Stomach (tissue), 4 donors: ENCODE measurements at regions not wholly inside any gene's neighbourhood (a gene's known extent, or its start where the extent isn't known, plus 50 kb on each side); places are given as distances from the start of the nearest gene placed in this dataset.

Source experiments
- POLR2A ChIP-seq, 4 donors: fragments of 450-650 bp; IDR thresholded peaks; one replicate each; pipeline ENCODE4 v1.6.1; 2016; ENCODE audit warnings: antibody characterized with exemption in 4 of 4, control low read depth in 2 of 4, mild to moderate bottlenecking in 1 of 4, moderate library complexity in 1 of 4
- TF ChIP-seq, protein P1 (sequence below), 7 experiments: fragments of 450-650 bp in 4 of 7; fragments of 200-600 bp in 3 of 7; sonication (generic) in 3 of 7; IDR thresholded peaks; one replicate each; pipeline ENCODE4 v1.5.1; 2016 to 2019; ENCODE audit warnings: antibody characterized with exemption in 7 of 7, control low read depth in 2 of 7, mild to moderate bottlenecking in 1 of 7

GRCh38 chr17:69725146-69725545 lies 310.6 kb downstream of the MAP2K6 start:
- TF ChIP-seq, protein P1, sequence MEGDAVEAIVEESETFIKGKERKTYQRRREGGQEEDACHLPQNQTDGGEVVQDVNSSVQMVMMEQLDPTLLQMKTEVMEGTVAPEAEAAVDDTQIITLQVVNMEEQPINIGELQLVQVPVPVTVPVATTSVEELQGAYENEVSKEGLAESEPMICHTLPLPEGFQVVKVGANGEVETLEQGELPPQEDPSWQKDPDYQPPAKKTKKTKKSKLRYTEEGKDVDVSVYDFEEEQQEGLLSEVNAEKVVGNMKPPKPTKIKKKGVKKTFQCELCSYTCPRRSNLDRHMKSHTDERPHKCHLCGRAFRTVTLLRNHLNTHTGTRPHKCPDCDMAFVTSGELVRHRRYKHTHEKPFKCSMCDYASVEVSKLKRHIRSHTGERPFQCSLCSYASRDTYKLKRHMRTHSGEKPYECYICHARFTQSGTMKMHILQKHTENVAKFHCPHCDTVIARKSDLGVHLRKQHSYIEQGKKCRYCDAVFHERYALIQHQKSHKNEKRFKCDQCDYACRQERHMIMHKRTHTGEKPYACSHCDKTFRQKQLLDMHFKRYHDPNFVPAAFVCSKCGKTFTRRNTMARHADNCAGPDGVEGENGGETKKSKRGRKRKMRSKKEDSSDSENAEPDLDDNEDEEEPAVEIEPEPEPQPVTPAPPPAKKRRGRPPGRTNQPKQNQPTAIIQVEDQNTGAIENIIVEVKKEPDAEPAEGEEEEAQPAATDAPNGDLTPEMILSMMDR (IDR thresholded peaks at IDR 0.05) = no peak
- TF ChIP-seq POLR2A (IDR thresholded peaks at IDR 0.05) = no peak
